IPS-20b (cell line): ENCODE measurements at regions not wholly inside any gene's neighbourhood (a gene's known extent, or its start where the extent isn't known, plus 50 kb on each side); places are given as distances from the start of the nearest gene placed in this dataset.
A peak's percentile ranks its signal among the peaks of the same experiment; 100 is the strongest.

Experiments used
- H3K27ac ChIP-seq: one replicate; pipeline ENCODE4 v1.5.1; 2013; ENCODE audit warnings: low read length
- H3K27me3 ChIP-seq: 2 replicates; pipeline ENCODE4 v1.6.1; 2013; ENCODE audit warnings: mild to moderate bottlenecking, low read length, inconsistent platforms; ENCODE audit not compliant: insufficient read depth
- H3K36me3 ChIP-seq: 2 replicates; pipeline ENCODE4 v1.6.1; 2013; ENCODE audit warnings: low read depth, mild to moderate bottlenecking, inconsistent platforms, low read length, moderate library complexity; ENCODE audit not compliant: insufficient read depth
- H3K4me1 ChIP-seq: 2 replicates; pipeline ENCODE4 v1.6.1; 2013; ENCODE audit warnings: mild to moderate bottlenecking, control low read depth, inconsistent platforms, low read length, moderate library complexity; ENCODE audit not compliant: insufficient read depth
- H3K4me3 ChIP-seq: 2 replicates; pipeline ENCODE4 v1.5.1; 2013; ENCODE audit warnings: mild to moderate bottlenecking, low read length, inconsistent platforms
- H3K9ac ChIP-seq: 2 replicates; pipeline ENCODE4 v1.6.1; 2013; ENCODE audit warnings: low read depth, mild to moderate bottlenecking, inconsistent platforms, low read length, moderate library complexity
- H3K9me3 ChIP-seq: 2 replicates; pipeline ENCODE4 v1.6.1; 2013; ENCODE audit warnings: mild to moderate bottlenecking, low read depth, low read length, inconsistent platforms; ENCODE audit not compliant: insufficient read depth

GRCh38 chr3:168272343-168272985 is 176.7 kb upstream of the GOLIM4 start:
- no peak overlapping the region for H3K9ac ChIP-seq
- H3K4me1 ChIP-seq, result peaks cover 22% of the 10 kb centered on the region; the same call in 1 of the 2 replicates
- H3K27ac ChIP-seq, result no peak overlapping the region
- H3K36me3 ChIP-seq, result no peaks in the 10 kb centered on the region
- no peak overlapping the region for H3K4me3 ChIP-seq
- no peaks in the 10 kb centered on the region for H3K27me3 ChIP-seq
- H3K9me3 ChIP-seq, result peaks cover 5% of the 10 kb centered on the region; the same call in 1 of the 2 replicates

DNA sequence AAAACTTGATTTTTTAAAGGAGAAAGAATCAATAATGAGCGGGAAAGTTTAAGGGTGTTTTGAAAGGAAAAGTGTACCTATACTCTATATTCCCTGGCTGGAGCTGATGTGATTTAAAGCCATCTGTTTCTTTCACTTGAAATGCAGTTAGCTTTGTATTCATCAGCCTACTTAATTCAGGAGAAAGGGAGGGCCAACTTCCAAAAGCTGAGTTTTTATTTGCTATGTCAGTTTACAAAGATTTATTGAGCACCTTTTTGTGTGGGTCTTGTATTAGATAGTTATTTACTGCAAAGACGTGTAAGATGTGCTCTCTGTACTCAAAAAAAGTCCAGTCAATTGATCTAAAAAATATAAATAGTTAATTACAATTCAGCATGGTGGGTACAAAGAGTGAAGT is 176.2 kb upstream of the GOLIM4 start:
- no peak overlapping the region for H3K27ac ChIP-seq
- no peak overlapping the region for H3K9ac ChIP-seq
- H3K36me3 ChIP-seq, result no peaks in the 10 kb centered on the region
- no peaks in the 10 kb centered on the region for H3K27me3 ChIP-seq
- H3K4me1 ChIP-seq, result peaks cover 22% of the 10 kb centered on the region; the same call in 1 of the 2 replicates
- H3K9me3 ChIP-seq, result peaks cover 5% of the 10 kb centered on the region; the same call in 1 of the 2 replicates
- no peak overlapping the region for H3K4me3 ChIP-seq

- H3K36me3 ChIP-seq, result no peaks in the 10 kb centered on the region
- H3K27ac ChIP-seq, result no peak overlapping the region
- peaks cover 14% of the 10 kb centered on the region; the same call in 1 of the 2 replicates for H3K4me1 ChIP-seq
- H3K4me3 ChIP-seq, result no peak overlapping the region
- H3K9me3 ChIP-seq, result no peaks in the 10 kb centered on the region; the same call in 1 of the 2 replicates
- no peaks in the 10 kb centered on the region for H3K27me3 ChIP-seq
- H3K9ac ChIP-seq, result no peak overlapping the region
Observed at GRCh38 chr3:168269001-168269400, 173.3 kb upstream of the GOLIM4 start.

DNA sequence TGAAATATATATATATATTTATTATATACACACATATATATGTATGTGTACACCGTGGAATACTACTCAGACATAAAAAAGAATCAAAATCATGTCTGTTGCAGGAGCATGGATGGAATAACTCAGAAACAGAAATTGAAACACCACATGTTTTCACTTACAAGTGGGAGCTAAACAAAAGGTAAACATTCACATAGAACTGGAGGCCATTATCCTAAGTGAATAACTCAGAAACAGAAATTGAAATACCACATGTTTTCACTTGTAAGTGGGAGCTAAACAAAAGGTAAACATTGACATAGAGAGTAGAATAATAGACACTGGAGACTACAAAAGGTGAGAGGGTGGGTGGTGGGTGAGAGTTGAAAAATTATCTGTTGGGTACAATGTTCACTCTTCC is 171.5 kb upstream of the GOLIM4 start:
- Histone ChIP-seq H3K36me3 (no peaks in the 10 kb centered on the region), H3K27ac (no peak overlapping the region), H3K9ac (no peak overlapping the region), H3K4me1 (peaks cover 11% of the 10 kb centered on the region; the same call in 1 of the 2 replicates), H3K9me3 (no peaks in the 10 kb centered on the region), H3K27me3 (no peaks in the 10 kb centered on the region), H3K4me3 (no peak overlapping the region)

GRCh38 chr3:168266335-168266734 is 170.6 kb upstream of the GOLIM4 start:
- Histone ChIP-seq H3K9me3 (no peaks in the 10 kb centered on the region), H3K9ac (no peak overlapping the region), H3K4me1 (peaks cover 4% of the 10 kb centered on the region; the same call in 1 of the 2 replicates), H3K36me3 (no peaks in the 10 kb centered on the region), H3K4me3 (no peak overlapping the region), H3K27ac (no peak overlapping the region), H3K27me3 (no peaks in the 10 kb centered on the region)

DNA sequence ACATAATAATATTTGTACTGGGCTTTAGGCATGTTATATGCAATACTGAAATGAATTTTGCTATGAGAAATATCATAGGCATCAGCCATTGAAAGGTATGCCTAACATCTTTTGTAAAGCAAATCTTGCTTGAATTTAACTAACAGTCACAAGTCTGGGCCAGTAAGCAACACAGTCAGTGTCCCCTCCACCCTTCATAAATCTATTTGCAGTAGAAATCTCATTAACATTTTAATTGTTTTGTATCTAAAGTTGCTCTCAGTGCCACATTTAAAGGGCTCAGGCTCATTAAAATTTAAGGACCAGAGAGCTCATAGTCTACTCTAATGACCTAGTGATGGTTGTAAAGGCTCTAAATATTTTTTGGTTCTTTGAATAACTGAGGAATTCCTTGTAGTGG is 167.2 kb upstream of the GOLIM4 start:
- Histone ChIP-seq H3K27me3 (no peaks in the 10 kb centered on the region), H3K27ac (no peak overlapping the region), H3K9ac (no peak overlapping the region), H3K4me3 (no peak overlapping the region), H3K36me3 (no peaks in the 10 kb centered on the region), H3K4me1 (peaks cover 4% of the 10 kb centered on the region; the same call in 1 of the 2 replicates), H3K9me3 (no peaks in the 10 kb centered on the region)

DNA sequence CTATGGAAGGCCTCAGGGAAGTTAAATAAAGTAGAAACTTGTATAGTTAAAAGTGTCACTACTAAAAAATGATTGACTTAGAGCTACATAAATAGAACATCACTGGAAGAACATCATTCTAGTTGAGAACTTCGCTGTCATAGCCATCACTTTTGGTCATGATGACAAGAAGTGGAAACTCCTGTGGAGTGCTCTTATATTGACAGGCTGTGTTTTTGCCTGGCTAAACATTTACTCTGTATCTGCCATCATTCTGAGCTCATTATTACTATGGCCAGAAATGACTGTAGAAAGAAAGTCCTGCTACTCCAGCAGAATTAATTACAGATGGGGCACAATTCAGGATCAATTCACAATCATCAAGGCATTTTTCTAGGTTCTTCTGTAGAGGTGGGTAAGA is 165.1 kb upstream of the GOLIM4 start:
- H3K36me3 ChIP-seq, result no peaks in the 10 kb centered on the region
- no peak overlapping the region for H3K9ac ChIP-seq
- H3K4me3 ChIP-seq, result no peak overlapping the region
- no peak overlapping the region for H3K27ac ChIP-seq
- H3K9me3 ChIP-seq, result peaks cover 4% of the 10 kb centered on the region
- peaks cover 4% of the 10 kb centered on the region; the same call in 1 of the 2 replicates for H3K4me1 ChIP-seq
- H3K27me3 ChIP-seq, result no peaks in the 10 kb centered on the region

DNA sequence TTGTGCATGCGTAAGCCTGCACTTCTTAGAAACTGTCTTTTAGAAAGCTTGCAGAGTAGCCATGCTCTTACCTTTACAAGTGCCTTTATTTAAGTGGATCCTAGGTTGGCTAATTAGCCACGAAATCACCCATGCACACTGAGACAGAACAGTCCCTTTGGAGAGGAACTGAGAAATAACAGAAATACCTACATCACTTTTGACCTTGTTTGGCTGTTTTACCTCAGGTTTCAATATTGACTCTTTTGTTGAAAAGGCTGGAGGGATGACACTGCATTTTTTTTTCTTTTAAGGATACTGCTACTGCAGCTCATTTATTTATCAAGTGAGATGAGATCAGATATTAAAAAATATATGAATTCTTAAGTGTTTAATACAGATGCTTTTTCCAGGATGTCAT is 155.6 kb upstream of the GOLIM4 start:
- H3K4me3 ChIP-seq, result peak overlapping the region; percentile 90; the same call in 1 of the 2 replicates
- peaks cover 8% of the 10 kb centered on the region; the same call in 1 of the 2 replicates for H3K4me1 ChIP-seq
- peaks cover 33% of the 10 kb centered on the region for H3K27me3 ChIP-seq
- H3K9ac ChIP-seq, result no peak overlapping the region
- no peak overlapping the region for H3K27ac ChIP-seq
- H3K36me3 ChIP-seq, result no peaks in the 10 kb centered on the region; the same call in none of the 2 replicates
- peaks cover 16% of the 10 kb centered on the region for H3K9me3 ChIP-seq

- no peaks in the 10 kb centered on the region; the same call in none of the 2 replicates for H3K36me3 ChIP-seq
- peaks cover 33% of the 10 kb centered on the region for H3K27me3 ChIP-seq
- peaks cover 7% of the 10 kb centered on the region; the same call in 1 of the 2 replicates for H3K9me3 ChIP-seq
- H3K4me1 ChIP-seq, result peaks cover 8% of the 10 kb centered on the region; the same call in 1 of the 2 replicates
- H3K4me3 ChIP-seq, result peak overlapping the region; percentile 90
- H3K9ac ChIP-seq, result peak overlapping the region; percentile 74; the same call in 1 of the 2 replicates
- no peak overlapping the region for H3K27ac ChIP-seq
Observed at GRCh38 chr3:168250415-168250861, 154.7 kb upstream of the GOLIM4 start.

DNA sequence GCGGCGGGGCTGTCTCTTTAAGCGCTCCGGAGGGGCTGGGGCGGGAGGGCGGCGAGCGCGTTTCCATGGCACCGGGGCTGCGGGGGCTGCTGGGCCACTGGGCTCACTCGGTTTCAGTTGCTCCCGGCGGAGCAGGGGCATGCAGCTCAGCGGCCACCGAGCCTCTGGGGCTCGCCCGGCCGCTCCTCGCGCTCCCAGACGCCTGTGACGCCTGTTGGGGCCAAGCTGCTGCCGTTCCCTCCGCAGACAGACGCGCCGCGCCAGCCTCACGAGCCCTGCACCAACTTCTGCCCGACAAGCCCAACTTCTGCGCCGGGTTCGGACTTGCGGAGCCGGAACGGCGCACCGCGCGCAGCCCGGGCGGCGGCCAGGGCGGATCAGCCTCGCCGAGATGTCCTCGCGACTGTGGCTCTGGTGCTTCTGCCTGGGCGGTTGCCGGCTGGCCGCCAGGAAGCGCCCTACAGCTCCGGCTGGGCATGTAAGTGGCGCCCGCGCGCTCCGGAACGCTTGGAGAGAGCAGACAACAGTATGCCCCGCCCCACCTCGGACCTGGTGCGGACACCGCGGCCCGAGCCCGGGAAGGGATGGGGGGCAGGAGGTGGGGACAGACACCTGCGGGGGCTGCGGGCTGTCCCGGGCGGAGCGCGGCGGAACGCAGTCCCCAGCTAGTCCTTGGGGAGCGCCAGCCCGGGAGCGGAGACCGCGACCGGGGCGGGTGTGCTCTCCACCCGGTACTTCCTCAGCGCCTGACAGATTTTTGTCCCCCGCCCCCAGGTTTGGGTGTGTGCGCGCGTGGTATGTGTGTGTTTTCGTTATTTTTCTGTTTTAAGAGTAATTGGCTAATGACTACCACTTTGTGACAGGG is 154.1 kb upstream of the GOLIM4 start:
- Histone ChIP-seq H3K27ac (no peak overlapping the region), H3K4me1 (peaks cover 8% of the 10 kb centered on the region; the same call in 1 of the 2 replicates), H3K9me3 (peaks cover 4% of the 10 kb centered on the region; the same call in 1 of the 2 replicates), H3K36me3 (no peaks in the 10 kb centered on the region; the same call in 1 of the 2 replicates), H3K27me3 (peaks cover 33% of the 10 kb centered on the region), H3K9ac (peak overlapping the region; percentile 74; the same call in 1 of the 2 replicates), H3K4me3 (peak overlapping the region; percentile 90)

GRCh38 chr3:168249205-168249549 is 153.5 kb upstream of the GOLIM4 start:
- Histone ChIP-seq H3K9me3 (no peaks in the 10 kb centered on the region), H3K4me3 (peak overlapping the region; percentile 90), H3K27ac (no peak overlapping the region), H3K4me1 (peaks cover 8% of the 10 kb centered on the region; the same call in 1 of the 2 replicates), H3K27me3 (peaks cover 33% of the 10 kb centered on the region), H3K36me3 (no peaks in the 10 kb centered on the region), H3K9ac (peak overlapping the region; percentile 74; the same call in 1 of the 2 replicates)
